HL-60 (cell line): ENCODE measurements at regions not wholly inside any gene's neighbourhood (a gene's known extent, or its start where the extent isn't known, plus 50 kb on each side); places are given as distances from the start of the nearest gene placed in this dataset.

Experiments
- DNase-seq, 2 experiments: peaks; one replicate each; pipeline ENCODE4 v3.0.0-alpha.2; 2010 to 2020; ENCODE audit warnings: low read depth in 1 of 2, low spot score in 1 of 2
- H3K27ac ChIP-seq: fragments of 250-450 bp; sonication (Bioruptor Pico); replicated peaks from 2 replicates; pipeline ENCODE4 v1.5.1; 2020; ENCODE audit warnings: mild to moderate bottlenecking, moderate library complexity
- H3K27me3 ChIP-seq: fragments of 250-450 bp; sonication (Bioruptor Pico); 2 replicates; pipeline ENCODE4 v1.5.1; 2021; ENCODE audit warnings: mild to moderate bottlenecking, moderate library complexity; ENCODE audit not compliant: insufficient read depth, poor library complexity, severe bottlenecking
- H3K4me3 ChIP-seq: replicated peaks from 2 replicates; pipeline ENCODE4 v1.5.1; 2011; ENCODE audit warnings: mild to moderate bottlenecking, control low read depth, low read length; ENCODE audit not compliant: insufficient read depth
- CTCF ChIP-seq: IDR thresholded peaks from one replicate; pipeline ENCODE4 v1.5.1; 2011; ENCODE audit warnings: low read length, control low read depth, inconsistent platforms; ENCODE audit not compliant: insufficient read depth
- GABPA ChIP-seq: IDR thresholded peaks from 2 replicates; pipeline ENCODE4 v1.6.1; 2012; ENCODE audit warnings: low read depth
- POLR2AphosphoS5 ChIP-seq: IDR thresholded peaks from 2 replicates; pipeline ENCODE4 v1.6.1; 2012; ENCODE audit warnings: low read depth
- SPI1 ChIP-seq: IDR thresholded peaks from 2 replicates; pipeline ENCODE4 v1.6.1; 2012; ENCODE audit warnings: low read depth, mild to moderate bottlenecking, borderline replicate concordance
- TF ChIP-seq, protein P1 (sequence below): IDR thresholded peaks from 2 replicates; pipeline ENCODE4 v1.6.1; 2012; ENCODE audit warnings: low read depth; ENCODE audit not compliant: insufficient replicate concordance

- no peak for DNase-seq
- Histone ChIP-seq H3K27me3 (no peaks in the 10 kb centered on the region), H3K4me3 (no peak overlapping the region), H3K27ac (no peak overlapping the region)
- no peak for TF ChIP-seq POLR2AphosphoS5
- no peak for TF ChIP-seq GABPA
- TF ChIP-seq, protein P1, sequence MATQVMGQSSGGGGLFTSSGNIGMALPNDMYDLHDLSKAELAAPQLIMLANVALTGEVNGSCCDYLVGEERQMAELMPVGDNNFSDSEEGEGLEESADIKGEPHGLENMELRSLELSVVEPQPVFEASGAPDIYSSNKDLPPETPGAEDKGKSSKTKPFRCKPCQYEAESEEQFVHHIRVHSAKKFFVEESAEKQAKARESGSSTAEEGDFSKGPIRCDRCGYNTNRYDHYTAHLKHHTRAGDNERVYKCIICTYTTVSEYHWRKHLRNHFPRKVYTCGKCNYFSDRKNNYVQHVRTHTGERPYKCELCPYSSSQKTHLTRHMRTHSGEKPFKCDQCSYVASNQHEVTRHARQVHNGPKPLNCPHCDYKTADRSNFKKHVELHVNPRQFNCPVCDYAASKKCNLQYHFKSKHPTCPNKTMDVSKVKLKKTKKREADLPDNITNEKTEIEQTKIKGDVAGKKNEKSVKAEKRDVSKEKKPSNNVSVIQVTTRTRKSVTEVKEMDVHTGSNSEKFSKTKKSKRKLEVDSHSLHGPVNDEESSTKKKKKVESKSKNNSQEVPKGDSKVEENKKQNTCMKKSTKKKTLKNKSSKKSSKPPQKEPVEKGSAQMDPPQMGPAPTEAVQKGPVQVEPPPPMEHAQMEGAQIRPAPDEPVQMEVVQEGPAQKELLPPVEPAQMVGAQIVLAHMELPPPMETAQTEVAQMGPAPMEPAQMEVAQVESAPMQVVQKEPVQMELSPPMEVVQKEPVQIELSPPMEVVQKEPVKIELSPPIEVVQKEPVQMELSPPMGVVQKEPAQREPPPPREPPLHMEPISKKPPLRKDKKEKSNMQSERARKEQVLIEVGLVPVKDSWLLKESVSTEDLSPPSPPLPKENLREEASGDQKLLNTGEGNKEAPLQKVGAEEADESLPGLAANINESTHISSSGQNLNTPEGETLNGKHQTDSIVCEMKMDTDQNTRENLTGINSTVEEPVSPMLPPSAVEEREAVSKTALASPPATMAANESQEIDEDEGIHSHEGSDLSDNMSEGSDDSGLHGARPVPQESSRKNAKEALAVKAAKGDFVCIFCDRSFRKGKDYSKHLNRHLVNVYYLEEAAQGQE, result no peak
- TF ChIP-seq CTCF, result no peak
- no peak for TF ChIP-seq SPI1
Measured at GRCh38 chr12:28032811-28033537, 60.4 kb upstream of the PTHLH start.

DNA sequence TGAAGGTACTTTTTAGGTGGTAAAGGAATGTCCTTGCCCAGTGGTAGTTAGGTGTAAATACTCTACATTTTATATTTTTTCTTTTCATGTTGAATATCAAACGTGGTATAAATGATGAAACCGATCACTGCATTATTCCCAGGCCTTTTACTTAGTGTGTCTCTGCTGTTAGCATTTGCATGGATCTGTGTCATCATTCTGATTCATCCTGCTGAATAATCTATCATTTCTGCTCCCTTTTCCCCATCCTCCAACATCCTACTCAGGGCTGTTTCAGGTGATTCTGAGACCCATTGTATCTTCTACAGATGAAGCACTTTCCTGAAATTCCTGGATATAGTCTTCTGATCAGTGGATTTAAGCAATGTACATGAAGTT lies 61.0 kb upstream of the PTHLH start:
- no peak overlapping the region for H3K4me3 ChIP-seq
- H3K27me3 ChIP-seq, result no peaks in the 10 kb centered on the region
- no peak for DNase-seq
- TF ChIP-seq CTCF (no peak), GABPA (no peak), POLR2AphosphoS5 (no peak), SPI1 (no peak)
- TF ChIP-seq, protein P1, result no peak
- H3K27ac ChIP-seq, result no peak overlapping the region

GRCh38 chr12:28034271-28034670 lies 61.7 kb upstream of the PTHLH start:
- Histone ChIP-seq H3K27me3 (no peaks in the 10 kb centered on the region), H3K27ac (no peak overlapping the region), H3K4me3 (no peak overlapping the region)
- no peak for DNase-seq
- TF ChIP-seq, protein P1, result no peak
- TF ChIP-seq GABPA, result no peak
- no peak for TF ChIP-seq POLR2AphosphoS5
- TF ChIP-seq SPI1, result no peak
- TF ChIP-seq CTCF, result no peak
